ENCODE measurements at regions not wholly inside any gene's neighbourhood (a gene's known extent, or its start where the extent isn't known, plus 50 kb on each side); places are given as distances from the start of the nearest gene placed in this dataset.

- ATAC-seq: no peak
- Mint-ChIP-seq H3K4me3 (no peak overlapping the region), H3K4me1 (peaks cover under 1% of the 10 kb centered on the region; the same call in 1 of the 2 replicates), H3K9me3 (no peaks in the 10 kb centered on the region), H3K27ac (no peak overlapping the region), H3K27me3 (ENCODE audit: low read depth) (no peaks in the 10 kb centered on the region; the same call in 1 of the 2 replicates), H3K36me3 (no peaks in the 10 kb centered on the region)
- POLR2A ChIA-PET: no interaction called here
- no peak for TF ChIP-seq AR (CRISPR knock-in tag; IDR thresholded peaks at IDR 0.05)
- no peak for TF ChIP-seq HMGA2 (CRISPR knock-in tag; IDR thresholded peaks at IDR 0.05)
- no peak for TF ChIP-seq FOXK1 (CRISPR knock-in tag; IDR thresholded peaks at IDR 0.05)
- TF ChIP-seq ZNF423 (CRISPR knock-in tag; IDR thresholded peaks at IDR 0.05): no peak
- TF ChIP-seq E2F1 (CRISPR knock-in tag; IDR thresholded peaks at IDR 0.05): no peak
- TF ChIP-seq CDX4 (CRISPR knock-in tag; IDR thresholded peaks at IDR 0.05; ENCODE audit: borderline replicate concordance): no peak
- TF ChIP-seq EMX1 (CRISPR knock-in tag; IDR thresholded peaks at IDR 0.05): no peak
- TF ChIP-seq ZSCAN18 (CRISPR knock-in tag; IDR thresholded peaks at IDR 0.05): no peak
- DNase-seq (ENCODE audit: low spot score): no peak
- CTCF ChIA-PET: no interaction called here
These were observed 73.0 kb upstream of the TSHZ2 start for GRCh38 chr20:52899041-52899608.

GRCh38 chr20:52896348-52896747, 75.8 kb upstream of the TSHZ2 start:
- Mint-ChIP-seq H3K27me3 (ENCODE audit: low read depth) (no peaks in the 10 kb centered on the region), H3K9me3 (no peaks in the 10 kb centered on the region), H3K36me3 (no peaks in the 10 kb centered on the region), H3K27ac (no peak overlapping the region), H3K4me3 (no peak overlapping the region), H3K4me1 (no peaks in the 10 kb centered on the region)
- CTCF ChIA-PET: no interaction called here
- ATAC-seq (no peak), DNase-seq (ENCODE audit: low spot score) (no peak)
- POLR2A ChIA-PET: no interaction called here
- no peak for TF ChIP-seq KAT7 (CRISPR knock-in tag; IDR thresholded peaks at IDR 0.05; ENCODE audit: borderline replicate concordance)
- no peak for TF ChIP-seq CREM (CRISPR knock-in tag; IDR thresholded peaks at IDR 0.05)
- no peak for TF ChIP-seq ZNF121 (CRISPR knock-in tag; IDR thresholded peaks at IDR 0.05)
- TF ChIP-seq FOXJ3 (CRISPR knock-in tag; IDR thresholded peaks at IDR 0.05; ENCODE audit: borderline replicate concordance): no peak
- TF ChIP-seq FOXP1 (CRISPR knock-in tag; IDR thresholded peaks at IDR 0.05; ENCODE audit: borderline replicate concordance): no peak
- TF ChIP-seq PRRX2 (CRISPR knock-in tag; IDR thresholded peaks at IDR 0.05): no peak

- no peak overlapping the region for H3K27ac Mint-ChIP-seq
These were observed 76.5 kb upstream of the TSHZ2 start for GRCh38 chr20:52895701-52896100.

More at GRCh38 chr20:52895701-52896100, 76.5 kb upstream of the TSHZ2 start:
- no peaks in the 10 kb centered on the region for H3K27me3 Mint-ChIP-seq (ENCODE audit: low read depth)
- H3K9me3 Mint-ChIP-seq: peaks cover 6% of the 10 kb centered on the region
- no peaks in the 10 kb centered on the region for H3K4me1 Mint-ChIP-seq
- POLR2A ChIA-PET: no interaction called here
- ATAC-seq (no peak), DNase-seq (ENCODE audit: low spot score) (no peak)
- no peaks in the 10 kb centered on the region for H3K36me3 Mint-ChIP-seq
- no peak overlapping the region for H3K4me3 Mint-ChIP-seq
- CTCF ChIA-PET: no interaction called here
- TF ChIP-seq ZSCAN18 (CRISPR knock-in tag; IDR thresholded peaks at IDR 0.05): no peak
- TF ChIP-seq ZNF317 (CRISPR knock-in tag; IDR thresholded peaks at IDR 0.05; ENCODE audit: borderline replicate concordance, low read depth): no peak
- TF ChIP-seq MAX (CRISPR knock-in tag; IDR thresholded peaks at IDR 0.05): no peak
- TF ChIP-seq NR2C2 (CRISPR knock-in tag; IDR thresholded peaks at IDR 0.05): no peak
- TF ChIP-seq NR3C1 (CRISPR knock-in tag; conservative IDR thresholded peaks at IDR 0.05; ENCODE audit: low read depth): no peak
- no peak for TF ChIP-seq TEAD1 (CRISPR knock-in tag; IDR thresholded peaks at IDR 0.05)
- no peak for TF ChIP-seq SP1 (CRISPR knock-in tag; conservative IDR thresholded peaks at IDR 0.05)
- TF ChIP-seq GRHL2 (CRISPR knock-in tag; IDR thresholded peaks at IDR 0.05; ENCODE audit: insufficient replicate concordance, severe bottlenecking): no peak
- no peak for TF ChIP-seq HMGXB4 (CRISPR knock-in tag; IDR thresholded peaks at IDR 0.05)
- no peak for TF ChIP-seq ATF3 (CRISPR knock-in tag; conservative IDR thresholded peaks at IDR 0.05)

Data from WTC11 (cell line).